HK-2 (cell line): ENCODE measurements at regions not wholly inside any gene's neighbourhood (a gene's known extent, or its start where the extent isn't known, plus 50 kb on each side); places are given as distances from the start of the nearest gene placed in this dataset.
"Not testable (repeated sequence)": the region's sequence is repeated elsewhere in the genome, so short reads cannot be mapped to it uniquely, and the experiment has no call there.

Source experiments
- DNase-seq: peaks from one replicate; pipeline ENCODE4 v3.0.0-alpha.2; 2018; ENCODE audit not compliant: unreplicated experiment

DNA sequence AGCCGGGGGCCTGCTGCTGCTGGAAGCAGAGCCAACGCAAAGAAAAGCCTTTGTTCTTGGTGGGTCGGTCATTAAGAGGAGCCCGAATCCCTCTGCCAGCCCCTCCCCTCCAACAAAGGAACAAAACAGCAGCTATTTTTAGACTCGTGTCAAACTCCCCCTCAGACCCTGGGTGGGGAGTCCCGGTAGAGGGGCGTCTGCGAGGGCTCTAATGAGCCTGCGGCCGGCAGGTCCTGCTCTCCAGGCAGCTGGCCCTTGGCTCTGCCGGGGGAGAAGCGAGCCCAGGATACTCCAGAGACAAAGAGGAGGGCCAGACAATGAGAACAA, 114.0 kb downstream of the LHX2 start:
- DNase-seq = no peak

DNA sequence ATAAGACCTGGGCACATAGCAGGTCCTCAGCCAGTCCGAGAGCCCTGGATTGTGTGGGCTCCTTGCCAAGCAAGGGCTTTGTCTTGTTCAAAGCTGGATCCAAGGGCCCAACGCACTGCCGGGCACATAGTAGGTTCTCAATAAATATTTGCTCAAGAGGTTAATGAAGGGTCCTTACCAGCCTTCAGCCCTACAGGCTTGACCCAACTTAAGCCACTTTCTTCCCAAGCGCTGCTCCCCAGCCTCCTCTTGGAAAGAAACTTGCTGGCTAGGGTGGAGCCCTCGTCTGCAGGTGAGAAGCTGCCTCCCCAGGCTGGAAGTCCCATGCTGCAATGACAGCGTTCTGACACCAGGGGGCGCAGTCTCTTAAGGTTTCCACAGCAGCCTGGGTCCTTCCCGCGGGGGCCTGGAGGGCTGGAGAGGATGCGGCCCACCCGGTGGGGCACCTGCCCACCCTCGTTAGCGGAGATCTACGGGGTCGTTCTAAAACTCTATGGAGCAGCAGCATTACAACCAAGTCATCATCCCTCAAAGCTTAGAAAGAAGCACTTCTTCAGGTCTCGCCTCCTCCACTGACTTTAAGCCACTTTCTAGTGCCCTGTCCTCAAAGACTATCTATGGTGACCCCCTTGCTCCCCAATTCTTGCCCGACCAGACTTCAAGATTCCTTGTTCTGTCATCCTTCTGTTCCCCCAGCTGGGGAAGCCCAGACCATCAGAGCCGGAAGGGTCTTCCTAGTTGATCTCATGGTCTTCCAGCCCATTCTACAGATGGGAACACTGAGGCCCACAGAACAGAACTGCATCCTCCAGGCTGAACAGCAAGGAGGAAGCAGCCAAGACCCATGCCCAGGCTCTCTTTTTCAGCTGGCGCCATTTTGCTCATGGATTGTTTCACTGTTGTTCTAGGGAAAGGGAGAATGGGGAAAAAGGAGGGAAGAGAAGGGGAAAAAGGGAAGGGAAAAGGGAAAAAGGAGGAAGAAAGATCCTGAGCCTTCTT, 115.4 kb downstream of the LHX2 start:
- DNase-seq = peak; percentile 78

DNA sequence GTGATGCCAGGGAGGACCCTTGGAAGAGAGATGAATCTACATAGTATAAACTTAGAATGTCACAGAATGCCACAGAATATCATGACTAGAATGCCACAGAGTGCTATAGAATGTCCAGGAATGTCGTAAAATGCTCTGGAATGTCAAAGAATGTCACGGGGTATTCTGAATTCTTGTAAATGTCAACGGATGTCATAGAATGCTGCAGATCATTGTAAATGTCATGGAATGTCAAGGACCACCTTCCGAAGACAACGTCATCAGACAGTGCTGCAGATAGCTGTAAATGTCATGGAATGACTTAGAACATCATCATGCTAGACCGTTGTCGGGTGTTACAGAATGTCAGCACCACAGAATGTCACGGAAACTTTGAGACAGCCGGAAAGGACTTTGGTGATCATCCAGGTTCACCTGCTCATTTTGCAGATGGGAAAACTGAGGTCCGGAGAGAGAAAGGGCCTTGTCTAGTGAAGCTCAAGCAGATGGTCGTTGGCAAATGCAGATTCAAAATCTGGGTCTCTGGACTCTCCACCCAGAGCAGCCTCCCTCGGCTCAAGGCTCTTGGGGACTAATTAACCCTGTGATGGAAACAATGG, 117.1 kb downstream of the LHX2 start:
- DNase-seq = no peak

DNA sequence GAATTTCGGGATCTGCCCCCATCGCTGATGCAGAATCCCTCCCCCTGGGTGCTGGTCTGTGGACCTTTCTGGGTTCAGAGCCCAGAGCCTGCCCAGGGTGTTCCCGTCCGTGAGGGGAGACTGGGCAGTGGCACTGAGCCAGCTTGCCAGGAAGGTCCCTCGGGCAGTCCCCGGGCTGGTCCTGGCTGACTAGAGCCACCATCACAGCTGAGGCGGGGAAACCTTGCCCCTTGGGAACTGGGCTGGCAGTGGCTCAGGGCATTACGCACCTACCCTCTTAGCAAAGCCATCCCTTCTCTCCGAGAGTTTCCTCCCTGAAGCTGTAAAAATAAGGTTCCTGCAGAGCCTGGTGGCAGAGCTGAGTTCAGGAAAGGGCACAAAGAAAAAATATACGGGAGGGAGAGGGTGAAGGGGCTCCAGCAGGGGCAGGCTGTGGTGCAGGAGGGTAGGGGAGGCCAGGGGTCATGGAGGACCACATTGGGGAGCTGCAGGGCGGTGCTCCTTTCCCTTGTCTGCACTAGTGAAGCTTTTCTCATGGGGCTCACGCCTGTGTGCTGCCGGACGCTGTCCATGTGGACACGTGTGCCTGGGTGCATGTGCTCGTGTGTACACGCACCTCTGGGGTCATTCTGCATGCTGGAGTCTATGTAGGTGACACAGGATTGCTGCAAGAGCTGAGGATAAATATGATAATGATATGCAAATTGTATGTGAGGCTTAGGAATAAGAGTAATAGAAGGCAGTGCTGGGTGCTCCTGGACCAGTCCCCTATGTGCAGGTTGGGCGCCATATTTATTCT, 118.9 kb downstream of the LHX2 start:
- no peak for DNase-seq

DNA sequence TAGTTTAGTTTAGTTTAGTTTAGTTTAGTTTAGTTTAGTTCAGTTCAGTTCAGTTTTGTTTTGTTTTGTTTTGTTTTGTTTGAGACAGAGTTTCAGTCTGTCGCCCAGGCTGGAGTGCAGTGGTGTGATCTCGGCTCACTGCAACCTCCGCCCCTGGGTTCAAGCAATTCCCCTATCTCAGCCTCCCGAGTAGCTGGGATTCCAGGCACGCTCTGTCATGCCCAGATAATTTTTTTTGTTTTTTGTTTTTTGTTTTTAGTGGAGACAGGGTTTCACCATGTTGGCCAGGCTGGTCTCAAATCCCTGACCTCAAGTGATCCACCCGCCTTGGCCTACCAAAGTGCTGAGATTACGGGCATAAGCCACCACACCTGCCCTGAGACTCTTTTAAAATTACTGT, 120.0 kb downstream of the LHX2 start:
- not testable (repeated sequence) for DNase-seq

DNA sequence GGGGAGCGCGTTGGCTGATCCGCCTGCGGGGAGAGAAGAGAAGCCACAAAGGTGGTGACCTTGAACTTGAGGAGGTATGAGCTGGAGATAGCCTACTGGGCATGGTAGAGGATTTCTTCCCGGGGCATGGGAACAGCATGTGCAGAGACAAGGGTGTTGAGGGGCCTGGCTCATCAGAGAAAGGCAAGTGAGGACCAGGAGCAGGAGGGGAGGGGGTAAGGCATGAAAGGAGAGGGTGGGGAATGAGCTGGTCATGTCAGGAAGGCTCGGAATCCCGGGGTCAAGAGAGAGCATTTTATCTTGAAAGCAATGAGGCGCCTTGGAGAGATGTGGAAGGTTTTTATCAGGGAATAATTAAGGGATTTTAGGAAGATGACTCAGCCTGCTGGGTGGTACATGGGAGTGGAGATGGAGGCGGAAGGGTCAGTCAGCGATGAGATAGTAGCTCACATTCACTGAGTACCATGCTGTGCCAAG, 121.1 kb downstream of the LHX2 start:
- no peak for DNase-seq

DNA sequence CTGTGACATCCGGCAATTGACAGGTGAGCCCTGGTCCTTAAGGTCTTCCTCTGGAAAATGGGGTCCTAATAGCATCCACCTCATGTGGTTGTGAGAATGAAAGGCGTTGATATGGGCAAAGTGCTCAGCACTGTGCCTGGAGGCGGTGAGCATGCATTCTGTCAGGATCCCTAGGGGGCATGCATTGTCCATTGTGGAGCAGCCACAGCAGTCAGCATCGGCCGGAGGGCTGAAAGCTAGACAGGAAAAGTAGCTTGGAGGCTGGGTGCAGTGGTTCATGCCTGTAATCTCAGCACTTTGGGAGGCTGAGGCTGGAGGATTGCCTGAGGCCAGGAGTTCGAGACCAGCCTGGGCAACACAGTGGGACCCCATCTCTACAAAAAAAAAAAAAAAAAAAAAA, 122.2 kb downstream of the LHX2 start:
- peak; percentile 38 for DNase-seq

DNA sequence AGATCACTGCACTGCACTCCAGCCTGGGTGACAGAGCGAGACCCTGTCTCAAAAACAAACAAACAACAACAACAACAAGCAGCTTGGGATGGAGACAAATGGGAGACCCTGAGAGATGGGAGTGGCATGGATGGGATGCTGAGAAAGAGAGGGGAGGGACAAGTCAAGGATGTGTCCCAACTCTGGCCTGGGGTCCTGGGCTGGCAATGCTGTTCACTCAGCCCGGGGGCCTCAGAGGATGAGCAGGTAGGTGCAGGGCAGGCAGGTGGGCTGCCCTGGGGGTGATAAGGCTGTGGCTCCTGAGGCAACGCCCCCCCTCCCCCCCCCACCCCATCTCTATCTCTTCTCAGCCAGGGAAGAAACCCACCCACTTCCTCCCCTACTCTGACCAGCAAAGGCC, 123.0 kb downstream of the LHX2 start:
- DNase-seq = no peak

DNA sequence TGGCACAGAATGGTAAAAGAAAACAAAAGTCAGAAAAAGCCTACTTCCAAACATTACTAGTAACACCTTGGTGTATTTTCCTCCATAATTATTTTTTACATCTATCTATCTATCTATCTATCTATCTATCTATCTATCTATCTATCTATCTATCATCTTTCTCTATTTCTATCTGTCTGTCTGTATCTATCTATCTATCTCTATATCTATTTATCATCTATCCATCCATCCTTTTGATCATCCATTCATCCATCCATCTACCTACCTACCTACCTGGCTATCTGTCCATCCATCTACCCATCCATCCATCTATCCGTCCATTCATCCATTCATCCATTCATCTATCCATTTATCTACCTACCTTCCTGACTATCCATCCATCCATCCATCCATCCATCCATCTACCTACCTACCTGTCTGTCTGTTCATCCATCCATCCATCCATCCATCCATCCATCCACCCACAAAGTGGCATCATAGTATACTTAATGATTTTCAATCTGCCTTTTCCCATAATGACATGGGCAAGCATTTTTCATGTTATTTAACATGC, 121.9 kb upstream of the NEK6 start:
- no peak for DNase-seq

DNA sequence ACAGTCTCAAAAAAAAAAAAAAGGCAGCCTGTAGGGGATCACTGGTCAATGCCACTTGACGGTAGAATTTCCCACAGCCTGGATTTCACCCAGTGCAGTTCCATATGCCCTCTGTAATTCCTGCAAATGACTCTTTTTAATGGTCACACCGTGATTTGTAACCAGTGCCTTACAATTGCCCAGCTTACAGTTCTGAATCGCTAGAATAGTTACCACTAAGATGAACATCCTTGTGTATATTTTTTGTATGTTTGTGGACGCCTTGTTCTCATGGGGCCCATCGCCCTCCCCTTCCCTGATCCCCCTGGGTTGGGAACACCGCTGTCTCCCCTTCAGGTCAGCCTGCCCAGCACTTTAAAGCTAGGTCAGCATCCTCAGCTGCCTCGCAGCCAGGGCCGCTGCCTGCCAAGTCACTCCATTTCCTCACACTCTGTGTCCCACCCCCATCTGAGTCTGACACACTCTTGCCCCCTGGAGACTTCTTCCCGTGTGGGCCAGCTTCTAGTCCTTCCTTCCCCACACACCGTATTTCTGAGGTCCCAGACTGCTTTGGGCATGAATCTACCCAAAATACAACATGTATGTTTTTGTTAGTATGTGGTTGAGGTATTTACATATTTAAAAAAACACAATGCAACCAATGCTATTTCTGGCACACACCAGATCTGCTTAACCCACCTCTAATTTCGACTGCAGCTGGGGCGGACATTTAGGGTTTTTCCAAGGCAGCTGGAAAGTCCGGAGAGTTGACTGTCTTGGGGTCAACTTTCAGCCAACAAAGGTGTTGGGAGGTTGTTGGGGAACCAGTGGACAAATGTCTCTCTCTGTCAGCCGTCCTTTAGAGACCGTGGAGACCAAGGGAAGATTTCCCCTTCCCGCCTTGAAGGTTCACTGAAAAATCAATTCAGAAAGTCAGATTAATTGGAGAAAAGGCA, 120.5 kb upstream of the NEK6 start:
- DNase-seq = no peak

DNA sequence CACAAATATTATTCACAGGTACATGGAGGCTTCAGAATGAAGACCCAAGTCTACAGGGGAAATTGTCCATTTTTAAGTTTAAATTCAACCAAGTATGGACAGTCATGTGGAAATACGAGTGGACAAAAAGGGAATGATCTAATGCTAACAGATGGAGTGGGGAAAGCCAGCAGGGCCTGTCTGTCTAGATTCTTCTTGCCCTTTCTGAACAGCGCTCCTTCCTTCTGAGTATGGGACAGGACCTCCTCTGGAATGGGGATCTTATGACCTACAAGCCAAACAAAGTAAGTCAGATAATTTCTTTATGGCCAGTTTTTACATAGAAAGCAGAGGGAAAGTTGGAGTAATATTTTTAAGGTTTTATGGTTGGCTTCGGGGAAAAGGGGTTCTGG, 119.8 kb upstream of the NEK6 start:
- no peak for DNase-seq

DNA sequence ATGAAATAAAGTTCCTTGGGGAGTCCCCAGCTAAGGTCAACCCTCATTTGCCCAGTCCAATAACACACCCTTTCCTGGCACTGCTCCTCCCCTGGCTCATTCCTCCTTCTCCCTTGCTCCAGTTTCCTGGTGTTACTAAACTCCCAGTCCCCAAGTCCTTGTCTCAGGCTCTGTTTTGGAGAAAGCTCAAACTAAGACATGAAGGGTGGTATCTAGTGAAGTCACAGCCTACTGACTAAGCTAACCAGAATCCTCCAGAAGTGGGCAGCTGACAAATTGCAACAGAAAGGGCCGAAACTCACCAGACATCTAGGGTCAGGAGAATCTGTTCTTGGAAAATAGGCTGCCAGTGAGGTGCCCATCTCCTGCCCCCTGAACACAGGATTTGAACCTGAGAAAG, 118.7 kb upstream of the NEK6 start:
- no peak for DNase-seq

DNA sequence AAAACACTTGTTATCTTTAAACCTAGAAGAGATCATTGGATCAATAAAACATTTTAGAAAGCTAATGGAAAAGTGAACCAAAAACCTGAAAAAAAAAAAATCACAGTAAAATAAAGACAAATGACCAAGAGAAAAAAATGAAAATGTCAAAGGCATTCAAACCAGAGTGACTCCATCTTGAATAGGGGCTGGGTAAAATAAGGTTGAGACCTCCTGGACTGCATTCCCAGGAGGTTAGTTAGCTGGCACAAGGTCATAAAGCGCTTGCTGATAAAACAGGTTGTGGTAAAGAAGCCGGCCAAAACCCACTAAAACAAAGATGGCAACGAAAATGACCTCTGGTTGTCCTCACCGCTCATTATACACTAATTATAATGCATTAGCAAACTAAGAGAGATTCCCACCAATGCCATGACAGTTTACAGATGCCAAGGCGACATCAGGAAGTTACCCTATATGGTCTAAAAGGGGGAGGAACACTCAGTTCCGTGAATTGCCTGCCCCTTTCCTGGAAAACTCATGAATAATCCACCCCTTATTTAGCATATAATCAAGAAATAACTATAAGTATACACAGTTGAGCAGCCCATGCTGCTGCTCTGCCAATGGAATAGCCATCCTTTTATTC, 116.7 kb upstream of the NEK6 start:
- no peak for DNase-seq

DNA sequence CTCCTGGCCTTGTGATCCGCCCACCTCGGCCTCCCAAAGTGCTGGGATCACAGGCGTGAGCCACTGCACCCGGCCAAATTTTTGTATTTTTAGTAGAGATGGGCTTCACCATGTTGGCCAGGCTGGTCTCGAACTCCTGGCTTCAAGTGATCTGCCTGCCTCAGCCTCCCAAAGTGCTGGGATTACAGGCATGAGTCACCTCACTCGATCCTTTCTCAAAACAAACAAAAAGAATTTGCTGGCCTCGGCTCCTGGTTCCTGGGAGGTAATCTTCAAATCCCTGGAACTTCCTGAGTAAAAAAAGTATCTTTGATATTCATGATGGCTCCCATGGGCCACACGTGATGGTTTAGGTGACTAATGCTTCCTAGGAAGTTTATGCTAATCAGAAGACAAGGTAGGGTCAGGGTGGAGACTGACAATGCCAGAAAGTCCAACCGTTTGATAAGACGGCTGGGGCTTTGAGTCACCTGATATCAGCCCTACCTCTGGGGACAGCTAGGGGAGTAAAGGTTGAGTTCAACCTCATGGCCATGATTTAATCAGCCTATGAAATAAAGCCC, 113.1 kb upstream of the NEK6 start:
- DNase-seq = not testable (repeated sequence)

DNA sequence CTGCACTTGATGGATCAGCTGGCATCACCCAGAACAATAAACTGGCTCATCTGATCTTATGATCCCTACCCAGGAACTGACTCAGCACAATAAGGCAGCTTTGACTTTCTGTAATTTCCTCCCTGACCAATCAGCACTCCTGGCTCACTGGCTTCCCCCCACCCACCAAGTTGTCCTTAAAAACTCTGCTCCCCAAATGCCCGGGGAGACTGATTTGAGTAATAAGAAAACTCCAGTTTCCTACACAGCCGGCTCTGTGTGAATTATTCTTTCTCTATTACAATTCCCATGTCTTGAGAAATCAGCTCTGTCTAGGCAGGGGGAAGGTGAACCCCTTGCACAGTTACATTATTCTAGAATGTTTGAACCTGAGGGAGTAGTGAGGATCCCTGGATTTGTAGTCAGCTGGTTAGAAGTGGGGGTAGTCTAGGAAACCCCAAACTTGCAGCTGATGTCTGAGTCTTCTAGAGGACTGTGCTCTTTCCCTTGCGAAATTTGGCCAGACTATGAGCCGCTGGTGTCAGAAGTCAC, 111.7 kb upstream of the NEK6 start:
- DNase-seq = no peak

DNA sequence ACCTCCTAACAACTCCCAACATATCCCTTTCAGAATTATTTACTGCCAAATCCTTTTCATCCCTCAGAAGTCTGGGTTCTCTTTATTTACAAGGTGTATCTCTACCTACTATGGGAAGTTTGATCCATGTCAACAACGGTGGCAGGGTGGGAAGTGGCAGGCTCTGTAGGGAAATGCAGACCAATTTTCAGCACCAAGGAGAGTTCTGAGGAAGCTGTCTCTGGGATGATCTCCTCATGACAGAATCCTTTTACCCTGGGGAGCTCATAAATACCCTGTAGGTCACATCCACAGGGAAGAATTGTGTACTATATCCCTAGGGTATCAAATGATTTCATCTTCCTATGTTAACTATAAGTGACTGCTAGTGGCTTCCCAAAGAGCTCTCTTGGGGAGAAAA, 107.8 kb upstream of the NEK6 start:
- no peak for DNase-seq

DNA sequence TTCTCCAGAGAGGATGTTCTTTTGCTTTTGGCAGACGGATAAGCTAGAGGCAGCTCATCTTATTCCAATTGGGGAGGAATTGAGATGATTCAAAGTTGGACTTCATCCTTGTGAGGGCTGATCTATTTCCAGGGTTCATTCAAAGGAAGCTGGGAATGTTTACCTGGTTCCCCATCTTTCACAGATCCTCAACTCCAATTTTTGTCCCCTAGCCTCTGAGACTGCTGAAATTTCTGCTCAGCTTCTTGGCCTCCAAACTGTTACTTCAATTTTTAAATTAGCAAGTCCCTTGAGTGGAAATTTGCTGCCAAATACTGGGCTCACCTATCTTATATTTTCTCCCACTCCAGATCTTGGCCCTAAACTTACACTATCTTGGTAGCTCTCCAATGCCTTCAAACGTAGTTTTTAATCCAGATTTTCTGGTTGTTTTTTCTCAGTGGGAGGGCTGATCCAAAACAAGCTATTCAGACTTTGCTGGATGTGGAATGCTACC, 93.9 kb upstream of the NEK6 start:
- DNase-seq = no peak

DNA sequence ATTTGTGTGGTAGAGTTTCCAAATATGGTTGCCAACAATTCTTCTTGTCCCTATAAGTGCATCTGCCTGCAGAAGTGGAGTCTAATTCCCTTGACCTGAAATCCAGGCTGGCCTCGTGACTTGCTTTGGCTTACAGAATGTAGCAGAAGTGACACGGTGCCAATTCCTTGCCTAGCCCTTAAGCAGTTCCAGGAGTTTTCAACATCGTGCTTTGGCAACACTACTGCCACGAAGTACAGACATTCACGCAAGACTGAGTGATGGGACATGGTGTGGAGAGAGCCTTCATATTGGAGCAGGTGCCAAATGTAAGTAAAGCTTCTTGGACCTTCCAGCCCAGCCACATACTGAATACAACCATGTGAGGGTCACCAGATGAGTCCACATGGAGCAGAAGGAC, 92.9 kb upstream of the NEK6 start:
- no peak for DNase-seq

DNA sequence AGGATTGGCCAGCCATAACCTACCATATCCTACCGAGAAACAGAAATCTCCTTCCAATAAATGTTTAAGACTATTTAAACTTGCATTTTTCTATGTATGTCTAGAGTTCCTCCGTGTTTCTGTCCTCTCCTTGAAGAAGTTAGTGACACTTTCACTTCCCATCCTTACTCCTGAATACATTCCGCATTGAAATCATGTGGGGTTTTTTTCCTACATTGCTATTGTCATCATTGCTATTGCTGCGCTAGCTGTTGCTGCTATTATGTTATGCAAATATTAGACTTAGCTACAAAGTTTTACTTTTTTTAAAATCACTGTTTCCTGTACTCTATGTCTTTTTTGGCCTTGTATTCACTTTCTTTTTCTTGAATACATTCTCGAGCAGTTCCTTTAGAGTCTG, 83.3 kb upstream of the NEK6 start:
- no peak for DNase-seq

DNA sequence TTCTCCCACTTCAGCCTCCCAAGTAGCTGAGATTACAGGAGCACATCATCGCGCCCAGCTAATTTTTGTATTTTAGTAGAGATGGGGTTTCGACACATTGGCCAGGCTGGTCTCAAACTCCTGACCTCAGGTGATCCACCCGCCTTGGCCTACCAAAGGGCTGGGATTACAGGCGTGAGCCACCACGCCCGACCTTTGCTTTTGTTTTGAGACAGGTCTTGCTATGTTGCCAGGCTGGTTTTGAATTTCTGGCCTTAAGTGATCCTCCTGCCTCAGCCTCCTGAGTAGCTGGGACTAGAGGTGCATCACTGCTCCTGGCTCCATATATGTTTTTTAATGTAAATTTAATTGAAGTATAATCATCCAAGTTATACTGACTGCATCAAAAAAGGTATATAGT, 80.2 kb upstream of the NEK6 start:
- not testable (repeated sequence) for DNase-seq
